Activated CD8-positive, alpha-beta T cell treated with anti-CD3 and anti-CD28 coated beads, Interleukin-2, amount 10 ng/mL, durations not matched to agents 7 days and 5 days (primary cell): ENCODE measurements at regions not wholly inside any gene's neighbourhood (a gene's known extent, or its start where the extent isn't known, plus 50 kb on each side); places are given as distances from the start of the nearest gene placed in this dataset.

Experiments
- ATAC-seq: fragments of 150-1000 bp; cut with Tn5 transposase; one replicate; pipeline ENCODE4 v1.10.0; 2021; ENCODE audit warnings: moderate library complexity
- CTCF ChIA-PET: fragments of 350-600 bp; sonication (Branson Sonifier 250); formaldehyde crosslinking; loops from one replicate; lab custom pipeline; 2021; ENCODE audit warnings: antibody characterized with exemption; lab: Charles Lee
- POLR2A ChIA-PET: fragments of 350-600 bp; sonication (Branson Sonifier 250); formaldehyde crosslinking; loops from one replicate; lab custom pipeline; 2021; ENCODE audit warnings: antibody characterized with exemption; lab: Charles Lee
- DNase-seq: peaks from one replicate; pipeline ENCODE4 v3.0.0-alpha.2; 2020
- H3K27ac Mint-ChIP-seq: one replicate; pipeline ENCODE4 v1.8.0; 2021; ENCODE audit warnings: mild to moderate bottlenecking, mixed read lengths
- H3K27me3 Mint-ChIP-seq: one replicate; pipeline ENCODE4 v1.8.0; 2021; ENCODE audit warnings: low read depth, mixed read lengths
- H3K36me3 Mint-ChIP-seq: one replicate; pipeline ENCODE4 v1.8.0; 2021; ENCODE audit warnings: low read depth, mixed read lengths
- H3K4me1 Mint-ChIP-seq: one replicate; pipeline ENCODE4 v1.8.0; 2021; ENCODE audit warnings: low read depth, mixed read lengths
- H3K4me3 Mint-ChIP-seq: one replicate; pipeline ENCODE4 v1.8.0; 2021; ENCODE audit warnings: mild to moderate bottlenecking, mixed read lengths
- H3K9me3 Mint-ChIP-seq: one replicate; pipeline ENCODE4 v1.8.0; 2022; ENCODE audit warnings: mixed read lengths; ENCODE audit not compliant: insufficient read depth

- Mint-ChIP-seq H3K9me3 (no peaks in the 10 kb centered on the region), H3K4me1 (no peaks in the 10 kb centered on the region), H3K36me3 (no peaks in the 10 kb centered on the region), H3K4me3 (no peak overlapping the region), H3K27ac (no peak overlapping the region), H3K27me3 (no peaks in the 10 kb centered on the region)
- ATAC-seq (no peak), DNase-seq (no peak)
- POLR2A ChIA-PET: no interaction called here
- CTCF ChIA-PET: no interaction called here
These were observed 266.3 kb downstream of the FBXW7 start for GRCh38 chr4:152269448-152270191.

GRCh38 chr4:152267811-152268210 is 268.1 kb downstream of the FBXW7 start:
- Mint-ChIP-seq H3K4me3 (no peak overlapping the region), H3K27me3 (peaks cover 2% of the 10 kb centered on the region), H3K27ac (no peak overlapping the region), H3K9me3 (no peaks in the 10 kb centered on the region), H3K4me1 (no peaks in the 10 kb centered on the region), H3K36me3 (no peaks in the 10 kb centered on the region)
- CTCF ChIA-PET: no interaction called here
- ATAC-seq (no peak), DNase-seq (no peak)
- POLR2A ChIA-PET: interaction anchor here (0.6 kb wide), 1 partner anchor 166 kb away, joined by 3 read pairs; no protein-coding TSS in a partner anchor

- ATAC-seq: no peak
- Mint-ChIP-seq H3K36me3 (no peaks in the 10 kb centered on the region), H3K4me3 (no peak overlapping the region), H3K27me3 (peaks cover 2% of the 10 kb centered on the region), H3K4me1 (no peaks in the 10 kb centered on the region), H3K9me3 (no peaks in the 10 kb centered on the region), H3K27ac (no peak overlapping the region)
- CTCF ChIA-PET: no interaction called here
- POLR2A ChIA-PET: no interaction called here
- DNase-seq: no peak
These were observed 268.9 kb downstream of the FBXW7 start for GRCh38 chr4:152266831-152267480.

- no peak overlapping the region for H3K27ac Mint-ChIP-seq
- peaks cover 5% of the 10 kb centered on the region for H3K27me3 Mint-ChIP-seq
- no peaks in the 10 kb centered on the region for H3K4me1 Mint-ChIP-seq
- no peaks in the 10 kb centered on the region for H3K9me3 Mint-ChIP-seq
- ChIA-PET CTCF (interaction anchor here (1.0 to 1.9 kb wide), 2 partner anchors 9 to 11 kb away, joined by 3 to 4 read pairs; no protein-coding TSS in a partner anchor), POLR2A (no interaction called here)
- H3K36me3 Mint-ChIP-seq: no peaks in the 10 kb centered on the region
- no peak overlapping the region for H3K4me3 Mint-ChIP-seq
- no peak for DNase-seq
- ATAC-seq: no peak
These were observed 270.7 kb downstream of the FBXW7 start for GRCh38 chr4:152265149-152265621.

GRCh38 chr4:152264106-152264505 is 271.8 kb downstream of the FBXW7 start:
- Mint-ChIP-seq H3K36me3 (peaks cover 4% of the 10 kb centered on the region), H3K4me1 (peaks cover 5% of the 10 kb centered on the region), H3K9me3 (peaks cover 4% of the 10 kb centered on the region), H3K4me3 (no peak overlapping the region), H3K27me3 (peaks cover 5% of the 10 kb centered on the region), H3K27ac (no peak overlapping the region)
- DNase-seq: no peak
- ChIA-PET CTCF (interaction anchor here (1.9 kb wide), 1 partner anchor 12 kb away, joined by 4 read pairs; no protein-coding TSS in a partner anchor), POLR2A (no interaction called here)
- ATAC-seq: no peak

- H3K27ac Mint-ChIP-seq: no peak overlapping the region
- H3K4me3 Mint-ChIP-seq: no peak overlapping the region
- peaks cover 4% of the 10 kb centered on the region for H3K36me3 Mint-ChIP-seq
- peaks cover 4% of the 10 kb centered on the region for H3K9me3 Mint-ChIP-seq
- ChIA-PET POLR2A (no interaction called here), CTCF (no interaction called here)
- H3K27me3 Mint-ChIP-seq: peaks cover 5% of the 10 kb centered on the region
- H3K4me1 Mint-ChIP-seq: peaks cover 13% of the 10 kb centered on the region
- DNase-seq (no peak), ATAC-seq (no peak)
These were observed 276.0 kb downstream of the FBXW7 start for GRCh38 chr4:152259866-152260265.

GRCh38 chr4:152258804-152259708 is 276.8 kb downstream of the FBXW7 start:
- Mint-ChIP-seq H3K4me3 (no peak overlapping the region), H3K9me3 (peaks cover 4% of the 10 kb centered on the region), H3K4me1 (peaks cover 20% of the 10 kb centered on the region), H3K27ac (peak overlapping the region; percentile 56), H3K36me3 (peaks cover 4% of the 10 kb centered on the region), H3K27me3 (peaks cover 4% of the 10 kb centered on the region)
- ATAC-seq (no peak), DNase-seq (no peak)
- ChIA-PET CTCF (no interaction called here), POLR2A (no interaction called here)

- Mint-ChIP-seq H3K4me1 (peaks cover 20% of the 10 kb centered on the region), H3K27ac (peak overlapping the region; percentile 51), H3K27me3 (peaks cover 2% of the 10 kb centered on the region), H3K36me3 (peaks cover 4% of the 10 kb centered on the region), H3K9me3 (peaks cover 4% of the 10 kb centered on the region), H3K4me3 (no peak overlapping the region)
- ATAC-seq (no peak), DNase-seq (no peak)
- POLR2A ChIA-PET: no interaction called here
- CTCF ChIA-PET: no interaction called here
These were observed 277.5 kb downstream of the FBXW7 start for GRCh38 chr4:152258391-152258790.

GRCh38 chr4:152257601-152258066 is 278.3 kb downstream of the FBXW7 start:
- H3K9me3 Mint-ChIP-seq: peaks cover 4% of the 10 kb centered on the region
- H3K27ac Mint-ChIP-seq: no peak overlapping the region
- H3K36me3 Mint-ChIP-seq: peaks cover 4% of the 10 kb centered on the region
- ATAC-seq (no peak), DNase-seq (no peak)
- ChIA-PET POLR2A (interaction anchor here (0.6 kb wide), 1 partner anchor 1012 kb away, joined by 3 read pairs; no protein-coding TSS in a partner anchor), CTCF (interaction anchor here (1.6 kb wide), 1 partner anchor 31 kb away, joined by 3 read pairs; no protein-coding TSS in a partner anchor)
- peaks cover 20% of the 10 kb centered on the region for H3K4me1 Mint-ChIP-seq
- H3K4me3 Mint-ChIP-seq: no peak overlapping the region
- peaks cover 5% of the 10 kb centered on the region for H3K27me3 Mint-ChIP-seq

GRCh38 chr4:152256996-152257395 is 278.9 kb downstream of the FBXW7 start:
- H3K27ac Mint-ChIP-seq: no peak overlapping the region
- H3K27me3 Mint-ChIP-seq: peaks cover 5% of the 10 kb centered on the region
- H3K36me3 Mint-ChIP-seq: peaks cover 4% of the 10 kb centered on the region
- no peak overlapping the region for H3K4me3 Mint-ChIP-seq
- DNase-seq (no peak), ATAC-seq (no peak)
- CTCF ChIA-PET: interaction anchor here (0.6 to 1.6 kb wide), 2 partner anchors 9 to 32 kb away, joined by 3 read pairs; no protein-coding TSS in a partner anchor
- POLR2A ChIA-PET: no interaction called here
- peaks cover 4% of the 10 kb centered on the region for H3K9me3 Mint-ChIP-seq
- H3K4me1 Mint-ChIP-seq: peaks cover 20% of the 10 kb centered on the region

GRCh38 chr4:152255437-152255836 is 280.5 kb downstream of the FBXW7 start:
- CTCF ChIA-PET: interaction anchor here (1.1 kb wide), 1 partner anchor 94 kb away, joined by 3 read pairs; no protein-coding TSS in a partner anchor

More at GRCh38 chr4:152255437-152255836, 280.5 kb downstream of the FBXW7 start:
- peaks cover 20% of the 10 kb centered on the region for H3K4me1 Mint-ChIP-seq
- ATAC-seq: peak; percentile 97
- no peak overlapping the region for H3K27ac Mint-ChIP-seq
- peak overlapping the region; percentile 26 for H3K4me3 Mint-ChIP-seq
- POLR2A ChIA-PET: interaction anchor here (1.3 kb wide), 1 partner anchor 495 kb away, joined by 3 read pairs; no protein-coding TSS in a partner anchor
- H3K36me3 Mint-ChIP-seq: peaks cover 4% of the 10 kb centered on the region
- peaks cover 3% of the 10 kb centered on the region for H3K27me3 Mint-ChIP-seq
- DNase-seq: peak; percentile 81
- H3K9me3 Mint-ChIP-seq: peaks cover 4% of the 10 kb centered on the region
